ENCODE measurements at regions not wholly inside any gene's neighbourhood (a gene's known extent, or its start where the extent isn't known, plus 50 kb on each side); places are given as distances from the start of the nearest gene placed in this dataset.
"Not testable (repeated sequence)": the region's sequence is repeated elsewhere in the genome, so short reads cannot be mapped to it uniquely, and the experiment has no call there.

GRCh38 chr5:27876071-27876470, 837.7 kb upstream of the CDH9 start:
- Mint-ChIP-seq H3K4me1 (no peaks in the 10 kb centered on the region), H3K36me3 (ENCODE audit: low read depth) (no peaks in the 10 kb centered on the region), H3K27me3 (ENCODE audit: low read depth) (no peaks in the 10 kb centered on the region), H3K4me3 (no peak overlapping the region), H3K27ac (no peak overlapping the region), H3K9me3 (peaks cover 19% of the 10 kb centered on the region)
- TF ChIP-seq, protein P1, sequence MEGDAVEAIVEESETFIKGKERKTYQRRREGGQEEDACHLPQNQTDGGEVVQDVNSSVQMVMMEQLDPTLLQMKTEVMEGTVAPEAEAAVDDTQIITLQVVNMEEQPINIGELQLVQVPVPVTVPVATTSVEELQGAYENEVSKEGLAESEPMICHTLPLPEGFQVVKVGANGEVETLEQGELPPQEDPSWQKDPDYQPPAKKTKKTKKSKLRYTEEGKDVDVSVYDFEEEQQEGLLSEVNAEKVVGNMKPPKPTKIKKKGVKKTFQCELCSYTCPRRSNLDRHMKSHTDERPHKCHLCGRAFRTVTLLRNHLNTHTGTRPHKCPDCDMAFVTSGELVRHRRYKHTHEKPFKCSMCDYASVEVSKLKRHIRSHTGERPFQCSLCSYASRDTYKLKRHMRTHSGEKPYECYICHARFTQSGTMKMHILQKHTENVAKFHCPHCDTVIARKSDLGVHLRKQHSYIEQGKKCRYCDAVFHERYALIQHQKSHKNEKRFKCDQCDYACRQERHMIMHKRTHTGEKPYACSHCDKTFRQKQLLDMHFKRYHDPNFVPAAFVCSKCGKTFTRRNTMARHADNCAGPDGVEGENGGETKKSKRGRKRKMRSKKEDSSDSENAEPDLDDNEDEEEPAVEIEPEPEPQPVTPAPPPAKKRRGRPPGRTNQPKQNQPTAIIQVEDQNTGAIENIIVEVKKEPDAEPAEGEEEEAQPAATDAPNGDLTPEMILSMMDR (IDR thresholded peaks at IDR 0.05; ENCODE audit: unreplicated experiment in 3 of 3): no peak

DNA sequence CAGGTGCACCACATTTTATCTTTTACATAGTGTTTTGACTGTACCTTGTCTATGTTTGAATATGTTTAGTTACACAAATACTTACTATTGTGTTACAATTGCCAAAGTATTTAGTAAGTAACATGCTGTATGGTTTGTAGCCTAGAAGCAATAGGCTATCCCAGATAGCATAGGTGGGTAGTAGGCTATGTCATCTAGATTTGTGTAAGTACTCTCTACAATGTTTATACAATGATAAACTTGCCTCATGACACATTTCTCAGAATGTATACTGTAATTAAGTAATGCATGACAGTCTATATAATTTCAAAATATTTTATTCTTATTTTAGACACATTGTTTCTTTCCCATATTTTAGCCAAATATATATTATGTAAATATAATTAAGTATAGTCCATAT, 836.8 kb upstream of the CDH9 start:
- Mint-ChIP-seq H3K9me3 (peaks cover 21% of the 10 kb centered on the region), H3K27me3 (ENCODE audit: low read depth) (no peaks in the 10 kb centered on the region), H3K4me1 (no peaks in the 10 kb centered on the region), H3K27ac (no peak overlapping the region), H3K4me3 (no peak overlapping the region), H3K36me3 (ENCODE audit: low read depth) (no peaks in the 10 kb centered on the region)
- TF ChIP-seq, protein P1 (IDR thresholded peaks at IDR 0.05; ENCODE audit: unreplicated experiment in 3 of 3): no peak

DNA sequence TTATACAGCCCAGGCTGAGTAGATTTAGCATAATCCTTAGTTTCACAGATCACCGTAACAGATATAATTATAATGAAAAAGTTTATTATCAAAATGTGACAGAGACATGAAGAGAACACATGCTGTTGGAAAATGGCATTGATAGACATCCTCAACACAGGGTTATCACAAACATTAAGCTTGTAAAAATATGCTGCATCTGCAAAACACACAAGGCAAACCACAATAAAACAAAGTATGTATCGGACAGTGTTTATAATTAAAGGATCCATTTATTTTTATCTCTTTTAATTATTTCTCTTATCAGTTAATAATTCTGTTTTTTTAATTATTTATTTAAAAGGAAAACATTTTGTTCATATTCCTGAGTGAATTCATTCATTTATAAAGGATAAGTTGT, 829.9 kb upstream of the CDH9 start:
- no peaks in the 10 kb centered on the region for H3K36me3 Mint-ChIP-seq (ENCODE audit: low read depth)
- TF ChIP-seq, protein P1 (IDR thresholded peaks at IDR 0.05; ENCODE audit: unreplicated experiment in 3 of 3): no peak

GRCh38 chr5:27855491-27855890, 817.1 kb upstream of the CDH9 start:
- TF ChIP-seq, protein P1 (IDR thresholded peaks at IDR 0.05; ENCODE audit: unreplicated experiment in 3 of 3): no peak
- Mint-ChIP-seq H3K27me3 (ENCODE audit: low read depth) (no peaks in the 10 kb centered on the region), H3K4me3 (no peak overlapping the region), H3K27ac (peak overlapping the region; percentile 76 to 92 (median 88)), H3K36me3 (ENCODE audit: low read depth) (no peaks in the 10 kb centered on the region), H3K9me3 (peaks cover 17% of the 10 kb centered on the region), H3K4me1 (peaks cover 5% of the 10 kb centered on the region)

More for the DNA sequence above, 829.9 kb upstream of the CDH9 start:
- no peak overlapping the region for H3K27ac Mint-ChIP-seq
- H3K27me3 Mint-ChIP-seq (ENCODE audit: low read depth): no peaks in the 10 kb centered on the region
- no peak overlapping the region for H3K4me3 Mint-ChIP-seq
- H3K4me1 Mint-ChIP-seq: no peaks in the 10 kb centered on the region
- peaks cover 26% of the 10 kb centered on the region for H3K9me3 Mint-ChIP-seq

- peaks cover 5% of the 10 kb centered on the region for H3K4me1 Mint-ChIP-seq
- H3K27me3 Mint-ChIP-seq (ENCODE audit: low read depth): no peaks in the 10 kb centered on the region
- peaks cover 14% of the 10 kb centered on the region for H3K9me3 Mint-ChIP-seq
- H3K27ac Mint-ChIP-seq: no peak overlapping the region
- no peaks in the 10 kb centered on the region for H3K36me3 Mint-ChIP-seq (ENCODE audit: low read depth)
- no peak overlapping the region for H3K4me3 Mint-ChIP-seq
- TF ChIP-seq, protein P1 (IDR thresholded peaks at IDR 0.05; ENCODE audit: unreplicated experiment in 3 of 3): no peak
Measured at GRCh38 chr5:27854243-27854852, 816.0 kb upstream of the CDH9 start.

DNA sequence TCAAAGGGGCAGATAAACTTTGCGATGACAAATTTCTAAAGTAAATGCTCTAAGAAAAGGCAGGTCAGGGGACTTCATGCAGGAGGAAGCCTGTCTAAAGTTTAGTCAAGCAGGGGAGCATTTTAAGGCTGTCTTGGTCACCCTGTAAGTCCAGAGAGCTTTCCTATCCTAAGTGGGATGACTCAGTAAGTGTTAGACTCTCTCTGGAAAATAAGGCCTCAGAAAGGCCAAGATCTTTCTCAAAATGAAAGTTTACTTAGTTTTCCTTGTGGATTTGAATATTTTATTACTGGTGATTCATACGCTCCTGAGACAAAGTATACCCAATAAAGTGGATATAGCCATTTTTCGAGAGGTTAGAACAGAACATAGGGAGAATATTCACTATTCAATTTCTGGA, 806.9 kb upstream of the CDH9 start:
- TF ChIP-seq, protein P1 (IDR thresholded peaks at IDR 0.05; ENCODE audit: unreplicated experiment in 3 of 3): no peak
- no peak overlapping the region for H3K4me3 Mint-ChIP-seq

GRCh38 chr5:27836704-27837103, 798.3 kb upstream of the CDH9 start:
- H3K9me3 Mint-ChIP-seq; H3K27me3 Mint-ChIP-seq (ENCODE audit: low read depth); H3K4me3 Mint-ChIP-seq; H3K36me3 Mint-ChIP-seq (ENCODE audit: low read depth); H3K4me1 Mint-ChIP-seq; H3K27ac Mint-ChIP-seq: not testable (repeated sequence)

More for the DNA sequence above, 806.9 kb upstream of the CDH9 start:
- H3K9me3 Mint-ChIP-seq: peaks cover 10% of the 10 kb centered on the region
- no peaks in the 10 kb centered on the region for H3K36me3 Mint-ChIP-seq (ENCODE audit: low read depth)
- no peaks in the 10 kb centered on the region for H3K27me3 Mint-ChIP-seq (ENCODE audit: low read depth)
- H3K27ac Mint-ChIP-seq: no peak overlapping the region
- no peaks in the 10 kb centered on the region for H3K4me1 Mint-ChIP-seq

All from nephron (organoid).